Hepatocyte (in vitro differentiated cells): ENCODE measurements at regions not wholly inside any gene's neighbourhood (a gene's known extent, or its start where the extent isn't known, plus 50 kb on each side); places are given as distances from the start of the nearest gene placed in this dataset.

Experiments
- DNase-seq: peaks from one replicate; pipeline ENCODE4 v3.0.0-alpha.2; 2016; ENCODE audit warnings: low spot score
- H2AFZ ChIP-seq: fragments of 200-600 bp; sonication (generic); 2 replicates; pipeline ENCODE4 v1.6.0; 2016; ENCODE audit warnings: antibody characterized with exemption, mild to moderate bottlenecking
- H3K27ac ChIP-seq: fragments of 200-600 bp; sonication (generic); 2 replicates; pipeline ENCODE4 v1.5.1; 2016; ENCODE audit warnings: mild to moderate bottlenecking
- H3K27me3 ChIP-seq: fragments of 200-600 bp; sonication (generic); 2 replicates; pipeline ENCODE4 v1.6.1; 2016
- H3K36me3 ChIP-seq: fragments of 200-600 bp; sonication (generic); replicated peaks from 2 replicates; pipeline ENCODE4 v1.5.1; 2016; ENCODE audit warnings: low read depth; ENCODE audit not compliant: insufficient read depth
- H3K4me1 ChIP-seq: fragments of 200-600 bp; sonication (generic); 2 replicates; pipeline ENCODE4 v1.5.1; 2016; ENCODE audit warnings: mild to moderate bottlenecking, moderate library complexity; ENCODE audit not compliant: insufficient read depth
- H3K4me2 ChIP-seq: fragments of 200-600 bp; sonication (generic); 2 replicates; pipeline ENCODE4 v1.6.0; 2016
- H3K4me3 ChIP-seq: fragments of 200-600 bp; sonication (generic); 2 replicates; pipeline ENCODE4 v1.5.1; 2016; ENCODE audit warnings: mild to moderate bottlenecking
- H3K79me2 ChIP-seq: fragments of 200-600 bp; sonication (generic); 2 replicates; pipeline ENCODE4 v1.6.0; 2017; ENCODE audit warnings: mild to moderate bottlenecking
- H3K9me2 ChIP-seq: fragments of 200-600 bp; sonication (generic); replicated peaks from 2 replicates; pipeline ENCODE4 v1.6.0; 2017; ENCODE audit warnings: mild to moderate bottlenecking; ENCODE audit not compliant: insufficient read depth
- H3K9me3 ChIP-seq: fragments of 200-600 bp; sonication (generic); 2 replicates; pipeline ENCODE4 v1.5.1; 2016; ENCODE audit warnings: low read depth, mild to moderate bottlenecking
- H4K20me1 ChIP-seq: fragments of 200-600 bp; sonication (generic); 2 replicates; pipeline ENCODE4 v1.6.0; 2016; ENCODE audit warnings: mild to moderate bottlenecking; ENCODE audit not compliant: insufficient read depth, poor library complexity, severe bottlenecking
- CTCF ChIP-seq: fragments of 200-600 bp; sonication (generic); IDR thresholded peaks from 2 replicates; pipeline ENCODE4 v1.5.1; 2016; ENCODE audit warnings: antibody characterized with exemption, mild to moderate bottlenecking; ENCODE audit not compliant: poor library complexity
- EZH2 ChIP-seq: fragments of 200-600 bp; sonication (generic); IDR thresholded peaks from 2 replicates; pipeline ENCODE4 v1.6.1; 2016; ENCODE audit warnings: antibody characterized with exemption, mild to moderate bottlenecking, borderline replicate concordance
- EZH2phosphoT487 ChIP-seq: fragments of 200-600 bp; sonication (generic); IDR thresholded peaks from one replicate; pipeline ENCODE4 v1.6.1; 2018; ENCODE audit warnings: antibody characterized with exemption, mild to moderate bottlenecking, low read depth, moderate library complexity; ENCODE audit not compliant: unreplicated experiment, severe bottlenecking
- WGBS: methylation state at CpG from one replicate; pipeline ENCODE4 v1.1.6; 2016; ENCODE audit warnings: low lambda C conversion rate; ENCODE audit errors: missing lambda C conversion rate; 5-methylcytosine and 5-hydroxymethylcytosine counted together

- no peak overlapping the region for H2AFZ ChIP-seq
- no peak for DNase-seq
- H3K27me3 ChIP-seq, result no peaks in the 10 kb centered on the region
- no peaks in the 10 kb centered on the region for H3K9me3 ChIP-seq
- H3K4me3 ChIP-seq, result no peak overlapping the region
- no peak overlapping the region for H3K27ac ChIP-seq
- no peaks in the 10 kb centered on the region for H4K20me1 ChIP-seq
- TF ChIP-seq EZH2 (no peak), EZH2phosphoT487 (no peak), CTCF (no peak)
- no peaks in the 10 kb centered on the region for H3K36me3 ChIP-seq
- no peak overlapping the region for H3K4me2 ChIP-seq
- no peaks in the 10 kb centered on the region for H3K9me2 ChIP-seq
- WGBS, result 91% methylated on average over 6 of the region's 6 CpGs
- H3K79me2 ChIP-seq, result no peaks in the 10 kb centered on the region
- H3K4me1 ChIP-seq, result no peaks in the 10 kb centered on the region
Measured at GRCh38 chr2:105569606-105570005, 170.8 kb upstream of the FHL2 start.

- 60% methylated on average over 17 of the region's 17 CpGs for WGBS
- no peak overlapping the region for H2AFZ ChIP-seq
- no peak for DNase-seq
- no peaks in the 10 kb centered on the region for H3K27me3 ChIP-seq
- H3K4me1 ChIP-seq, result no peaks in the 10 kb centered on the region
- no peak overlapping the region for H3K4me3 ChIP-seq
- no peak overlapping the region for H3K27ac ChIP-seq
- H3K36me3 ChIP-seq, result no peaks in the 10 kb centered on the region
- H3K9me3 ChIP-seq, result no peaks in the 10 kb centered on the region
- no peaks in the 10 kb centered on the region for H3K79me2 ChIP-seq
- H3K4me2 ChIP-seq, result peak overlapping the region; percentile 13
- H4K20me1 ChIP-seq, result no peaks in the 10 kb centered on the region
- H3K9me2 ChIP-seq, result no peaks in the 10 kb centered on the region
- no peak for TF ChIP-seq CTCF
- TF ChIP-seq EZH2phosphoT487, result no peak
- no peak for TF ChIP-seq EZH2
Measured at GRCh38 chr2:105567996-105568494, 169.2 kb upstream of the FHL2 start.

- no peaks in the 10 kb centered on the region for H3K27me3 ChIP-seq
- H3K9me3 ChIP-seq, result no peaks in the 10 kb centered on the region
- H3K4me3 ChIP-seq, result no peak overlapping the region
- no peak for DNase-seq
- no peak overlapping the region for H3K4me2 ChIP-seq
- H3K4me1 ChIP-seq, result no peaks in the 10 kb centered on the region
- TF ChIP-seq EZH2 (no peak), CTCF (no peak), EZH2phosphoT487 (no peak)
- WGBS, result 77% methylated on average over 8 of the region's 8 CpGs
- no peaks in the 10 kb centered on the region for H4K20me1 ChIP-seq
- no peaks in the 10 kb centered on the region for H3K9me2 ChIP-seq
- no peaks in the 10 kb centered on the region for H3K36me3 ChIP-seq
- no peaks in the 10 kb centered on the region for H3K79me2 ChIP-seq
- H2AFZ ChIP-seq, result no peak overlapping the region
- H3K27ac ChIP-seq, result no peak overlapping the region
Measured at GRCh38 chr2:105563000-105563719, 164.3 kb upstream of the FHL2 start.

GRCh38 chr2:105561401-105561800 lies 162.6 kb upstream of the FHL2 start:
- no peaks in the 10 kb centered on the region for H3K4me1 ChIP-seq
- no peaks in the 10 kb centered on the region for H3K9me2 ChIP-seq
- no peak overlapping the region for H3K27ac ChIP-seq
- WGBS, result 94% methylated on average over 9 of the region's 9 CpGs
- H3K36me3 ChIP-seq, result no peaks in the 10 kb centered on the region
- TF ChIP-seq EZH2 (no peak), CTCF (no peak), EZH2phosphoT487 (no peak)
- H3K9me3 ChIP-seq, result no peaks in the 10 kb centered on the region
- H3K27me3 ChIP-seq, result peaks cover 3% of the 10 kb centered on the region
- H2AFZ ChIP-seq, result no peak overlapping the region
- H3K4me3 ChIP-seq, result no peak overlapping the region
- no peak overlapping the region for H3K4me2 ChIP-seq
- no peak for DNase-seq
- H3K79me2 ChIP-seq, result no peaks in the 10 kb centered on the region
- no peaks in the 10 kb centered on the region for H4K20me1 ChIP-seq
